ENCODE measurements at regions not wholly inside any gene's neighbourhood (a gene's known extent, or its start where the extent isn't known, plus 50 kb on each side); places are given as distances from the start of the nearest gene placed in this dataset.
"Not testable (repeated sequence)": the region's sequence is repeated elsewhere in the genome, so short reads cannot be mapped to it uniquely, and the experiment has no call there.

DNA sequence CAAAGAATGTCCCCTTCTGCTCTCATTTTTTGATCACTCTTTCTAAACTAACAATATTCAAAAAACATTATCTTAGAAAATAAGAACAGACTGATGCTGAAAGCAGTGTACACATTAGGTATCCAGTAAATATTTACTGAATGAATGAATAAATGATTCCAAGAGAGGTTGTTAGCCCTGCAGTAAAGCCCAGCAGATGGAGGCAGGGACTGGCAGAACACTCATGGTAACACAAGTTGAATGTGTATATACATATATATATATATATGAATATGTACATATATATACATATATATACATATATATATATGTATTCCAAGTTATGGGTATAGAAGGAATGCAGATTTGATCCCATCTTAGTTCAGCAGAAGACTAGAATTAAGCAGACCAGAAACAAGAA lies 546.3 kb downstream of the RAB38 start:
- no peak for DNase-seq

DNA sequence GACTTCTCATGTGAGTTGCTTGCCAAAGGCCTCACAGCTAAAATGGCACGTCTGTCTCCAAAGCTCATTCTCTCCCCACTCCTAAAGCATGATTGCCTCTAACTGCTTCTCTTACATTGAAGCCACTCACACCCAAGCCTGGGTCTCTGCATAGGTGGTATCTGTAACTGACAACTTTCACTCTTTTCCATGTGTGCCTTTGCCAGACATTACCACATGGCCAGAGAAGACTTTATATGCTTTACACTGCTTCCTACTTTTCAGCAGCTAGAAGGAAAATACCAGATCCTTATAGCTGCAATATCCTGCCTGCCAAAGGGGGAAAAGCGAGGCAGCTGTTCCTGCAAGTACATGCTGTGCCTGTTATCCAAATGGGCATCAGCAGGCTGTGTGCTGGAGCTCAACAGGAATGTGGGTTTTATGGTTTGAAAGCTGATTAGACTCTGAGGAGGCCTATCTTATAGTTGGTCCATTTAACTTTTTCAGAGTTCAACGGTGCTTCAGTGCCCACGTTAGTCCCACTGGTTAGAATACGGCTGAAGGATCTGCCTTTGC lies 547.1 kb downstream of the RAB38 start:
- DNase-seq, result no peak

DNA sequence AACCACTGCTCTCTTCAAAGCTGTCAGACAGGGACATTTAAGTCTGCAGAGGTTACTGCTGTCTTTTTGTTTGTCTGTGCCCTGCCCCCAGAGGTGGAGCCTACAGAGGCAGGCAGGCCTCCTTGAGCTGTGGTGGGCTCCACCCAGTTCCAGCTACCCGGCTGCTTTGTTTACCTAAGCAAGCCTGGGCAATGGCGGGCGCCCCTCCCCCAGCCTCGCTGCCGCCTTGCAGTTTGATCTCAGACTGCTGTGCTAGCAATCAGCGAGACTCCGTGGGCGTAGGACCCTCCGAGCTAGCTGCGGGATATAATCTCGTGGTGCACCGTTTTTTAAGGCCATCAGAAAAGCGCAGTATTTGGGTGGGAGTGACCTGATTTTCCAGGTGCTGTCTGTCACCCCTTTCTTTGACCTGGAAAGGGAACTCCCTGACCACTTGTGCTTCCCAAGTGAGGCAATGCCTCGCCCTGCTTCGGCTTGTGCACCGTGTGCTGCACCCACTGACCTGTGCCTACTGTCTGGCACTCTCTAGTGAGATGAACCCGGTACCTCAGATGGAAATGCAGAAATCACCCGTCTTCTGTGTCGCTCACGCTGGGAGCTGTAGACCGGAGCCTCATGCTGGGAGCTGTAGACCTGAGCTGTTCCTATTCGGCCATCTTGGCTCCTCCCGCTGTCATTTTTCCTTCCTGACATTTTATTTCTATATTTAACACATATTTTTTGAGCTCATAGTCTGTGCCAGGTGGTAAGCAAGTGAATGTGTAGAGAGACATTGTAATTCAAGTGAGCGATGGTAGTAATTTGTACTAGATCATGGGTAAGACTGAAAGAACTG lies 551.5 kb downstream of the RAB38 start:
- not testable (repeated sequence) for DNase-seq

GRCh38 chr11:87616511-87616910 lies 558.7 kb downstream of the RAB38 start:
- no peak for DNase-seq

DNA sequence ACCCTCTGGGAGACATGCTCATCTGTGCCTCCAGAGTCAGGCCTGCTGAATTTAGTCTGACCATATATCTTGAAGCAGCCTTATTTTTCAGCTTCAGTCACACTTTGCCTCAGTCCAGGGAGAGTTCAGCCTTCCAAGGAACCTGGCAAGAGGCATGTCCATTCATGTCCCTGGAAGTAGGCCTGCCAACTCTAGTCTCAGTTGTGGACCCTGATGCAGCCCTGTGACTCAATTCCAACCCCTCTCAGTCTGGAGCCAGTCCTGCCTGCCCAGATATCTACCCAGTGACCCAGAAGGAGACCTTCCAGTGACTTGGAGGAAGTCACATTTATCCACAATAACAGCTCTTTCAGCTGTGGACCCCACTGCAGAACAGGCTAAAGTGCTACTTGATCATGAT lies 566.6 kb downstream of the TMEM135 start:
- no peak for DNase-seq

- DNase-seq, result no peak
Measured at GRCh38 chr11:87603887-87604286, 566.2 kb downstream of the TMEM135 start.

- DNase-seq, result no peak
Measured at GRCh38 chr11:87602776-87603175, 565.0 kb downstream of the TMEM135 start.

GRCh38 chr11:87600938-87601337 lies 563.2 kb downstream of the TMEM135 start:
- no peak for DNase-seq

GRCh38 chr11:87597725-87598124 lies 560.0 kb downstream of the TMEM135 start:
- no peak for DNase-seq

GRCh38 chr11:87596176-87596575 lies 558.4 kb downstream of the TMEM135 start:
- DNase-seq, result no peak

DNA sequence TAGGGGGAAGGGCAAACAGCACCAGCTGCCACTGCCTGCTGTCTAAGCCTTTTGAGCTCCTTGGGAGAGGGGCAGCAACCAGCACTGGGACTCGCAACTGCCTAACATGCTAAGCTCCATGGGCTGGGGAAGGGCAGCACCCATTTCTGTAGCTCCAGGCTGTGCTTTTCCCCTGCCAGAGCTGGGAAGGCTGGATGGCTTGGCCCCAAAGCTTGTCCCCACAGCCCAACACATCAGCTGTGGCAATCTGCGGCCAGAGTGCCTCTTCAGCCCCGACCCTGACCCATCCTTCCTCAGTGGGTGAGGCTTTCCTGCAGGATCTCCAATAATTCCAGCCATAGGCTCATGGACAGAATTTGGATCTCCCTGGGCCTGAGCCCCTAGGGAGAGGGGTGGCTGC lies 551.3 kb downstream of the TMEM135 start:
- no peak for DNase-seq

- not testable (repeated sequence) for DNase-seq
Measured at GRCh38 chr11:87585613-87586012, 547.9 kb downstream of the TMEM135 start.

GRCh38 chr11:87583931-87584330 lies 546.2 kb downstream of the TMEM135 start:
- no peak for DNase-seq

DNA sequence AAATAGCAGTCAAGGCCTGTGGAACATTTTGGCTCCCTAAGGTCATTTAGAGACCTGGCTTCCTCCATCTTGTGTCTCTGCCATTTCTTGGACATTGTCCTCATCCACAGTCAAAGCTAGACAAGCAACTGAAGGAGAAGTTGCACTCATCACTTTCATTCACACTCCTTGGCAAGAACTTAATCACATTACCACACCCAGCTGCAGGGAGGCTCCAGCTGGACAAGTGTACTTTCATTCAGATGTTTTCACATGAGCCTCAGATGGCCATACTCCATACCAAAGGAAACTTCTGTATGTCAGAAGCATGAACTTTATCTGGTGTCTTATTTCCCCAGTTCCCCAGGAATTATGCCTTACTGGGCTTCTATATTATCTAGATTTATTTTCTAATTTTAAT lies 537.4 kb downstream of the TMEM135 start:
- DNase-seq, result no peak

- no peak for DNase-seq
Measured at GRCh38 chr11:87574193-87574592, 536.5 kb downstream of the TMEM135 start.

DNA sequence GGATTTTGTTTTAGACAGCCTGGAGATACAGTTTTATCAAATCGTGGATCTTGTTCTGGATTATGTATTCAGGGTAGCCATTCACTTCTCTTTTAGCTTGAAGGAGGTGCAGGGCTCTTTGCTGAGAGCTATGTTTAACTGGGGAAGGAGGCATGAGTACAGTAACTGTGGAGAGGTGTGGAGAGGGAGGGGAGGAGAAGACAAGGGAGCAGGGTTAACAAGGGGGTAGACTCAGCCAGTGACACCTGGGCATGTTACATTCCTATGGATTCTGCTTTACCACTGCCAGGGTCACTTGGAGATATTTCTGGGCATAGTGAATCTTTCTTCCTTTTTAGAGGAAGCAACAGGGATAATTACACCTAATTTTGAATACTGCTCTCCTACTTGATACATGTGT lies 536.0 kb downstream of the TMEM135 start:
- no peak for DNase-seq

DNA sequence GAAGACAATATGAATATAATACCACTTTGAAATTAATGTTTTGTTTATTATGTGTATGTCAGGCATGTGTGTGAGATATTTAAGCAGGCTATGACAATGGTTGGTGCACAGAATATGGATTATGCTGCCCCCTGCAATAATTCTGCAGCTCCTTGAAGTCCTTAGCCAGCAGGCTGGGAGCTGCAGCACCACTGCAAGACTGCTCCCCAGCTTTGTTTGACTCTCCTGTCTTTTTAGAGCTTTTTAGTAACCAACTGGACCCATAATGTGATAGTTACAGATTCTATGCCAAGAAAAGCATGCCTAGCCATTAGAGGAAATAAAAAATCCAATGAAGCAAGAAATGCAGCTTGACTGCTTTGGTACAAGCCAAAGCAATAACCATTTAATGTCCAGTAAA lies 535.1 kb downstream of the TMEM135 start:
- DNase-seq, result no peak

- DNase-seq, result no peak
Measured at GRCh38 chr11:87560352-87560751, 522.6 kb downstream of the TMEM135 start.

- not testable (repeated sequence) for DNase-seq
Measured at GRCh38 chr11:87559852-87560251, 522.1 kb downstream of the TMEM135 start.

GRCh38 chr11:87555101-87555500 lies 517.4 kb downstream of the TMEM135 start:
- no peak for DNase-seq

GRCh38 chr11:87548797-87549196 lies 511.1 kb downstream of the TMEM135 start:
- DNase-seq, result no peak

GRCh38 chr11:87545858-87546257 lies 508.1 kb downstream of the TMEM135 start:
- no peak for DNase-seq

GRCh38 chr11:87539596-87539995 lies 501.9 kb downstream of the TMEM135 start:
- no peak for DNase-seq

GRCh38 chr11:87536565-87536964 lies 498.8 kb downstream of the TMEM135 start:
- no peak for DNase-seq

GRCh38 chr11:87536016-87536415 lies 498.3 kb downstream of the TMEM135 start:
- DNase-seq, result no peak
